Aorta (tissue), 5 donors: ENCODE measurements at regions not wholly inside any gene's neighbourhood (a gene's known extent, or its start where the extent isn't known, plus 50 kb on each side); places are given as distances from the start of the nearest gene placed in this dataset.

ENCODE experiments used
- ATAC-seq: fragments of 200-7000 bp; cut with Tn5 transposase; one replicate; pipeline ENCODE4 v1.9.1; 2022; ENCODE audit warnings: moderate library complexity; ENCODE audit not compliant: low FRiP score
- DNase-seq, 2 donors: peaks; one replicate each; pipeline ENCODE4 v3.0.0-alpha.2; 2020
- H3K27ac ChIP-seq, 2 donors: one replicate each; pipeline ENCODE4 v1.5.1; 2013; ENCODE audit warnings: low read length in 2 of 2, mild to moderate bottlenecking in 2 of 2, moderate library complexity in 2 of 2, control low read depth in 1 of 2, inconsistent platforms in 1 of 2, low read depth in 1 of 2
- H3K27me3 ChIP-seq, 2 donors: one replicate each; pipeline ENCODE4 v1.6.1; 2013; ENCODE audit warnings: control low read depth in 1 of 2, low read length in 1 of 2, mild to moderate bottlenecking in 1 of 2, moderate library complexity in 1 of 2; ENCODE audit not compliant: insufficient read depth in 2 of 2, control insufficient read depth in 1 of 2
- H3K36me3 ChIP-seq, 2 donors: one replicate each; pipeline ENCODE4 v1.6.1; 2013; ENCODE audit warnings: control low read depth in 1 of 2, low read length in 1 of 2, mild to moderate bottlenecking in 1 of 2; ENCODE audit not compliant: insufficient read depth in 2 of 2, control insufficient read depth in 1 of 2
- H3K4me1 ChIP-seq, 2 donors: one replicate each; pipeline ENCODE4 v1.6.1; 2013; ENCODE audit warnings: low read length in 2 of 2, control low read depth in 1 of 2, mild to moderate bottlenecking in 1 of 2, moderate library complexity in 1 of 2; ENCODE audit not compliant: insufficient read depth in 2 of 2, control insufficient read depth in 1 of 2
- H3K4me3 ChIP-seq, 2 donors: one replicate each; pipeline ENCODE4 v1.5.1; 2013; ENCODE audit warnings: low read length in 2 of 2, control low read depth in 1 of 2, mild to moderate bottlenecking in 1 of 2
- H3K9me3 ChIP-seq: one replicate; pipeline ENCODE4 v1.6.1; 2013; ENCODE audit warnings: mild to moderate bottlenecking, low read length; ENCODE audit not compliant: control insufficient read depth
- WGBS, 2 donors: extraction: QIAGEN DNeasy Blood & Tissue Kit; methylation state at CpG; one replicate each; pipeline ENCODE4 v1.1.7; 2013; 5-methylcytosine and 5-hydroxymethylcytosine counted together
- intact Hi-C, 2 donors: fragments of 100-400 bp; cut with DNase I; formaldehyde crosslinking; loops; one replicate each; pipeline versions ENCODE4 v1.14.2 to v1.15.0; 2022
- donor health status: healthy with polysubstance abuse.
- donor health status: Bipolar disorder and iron deficiency.
- donor health status: DM: no; HTN: no; CAD: no.
- donor health status: DM: no; HTN: no; CAD: no.
- donor health status: DM: yes; HTN: yes; CAD: no.

DNA sequence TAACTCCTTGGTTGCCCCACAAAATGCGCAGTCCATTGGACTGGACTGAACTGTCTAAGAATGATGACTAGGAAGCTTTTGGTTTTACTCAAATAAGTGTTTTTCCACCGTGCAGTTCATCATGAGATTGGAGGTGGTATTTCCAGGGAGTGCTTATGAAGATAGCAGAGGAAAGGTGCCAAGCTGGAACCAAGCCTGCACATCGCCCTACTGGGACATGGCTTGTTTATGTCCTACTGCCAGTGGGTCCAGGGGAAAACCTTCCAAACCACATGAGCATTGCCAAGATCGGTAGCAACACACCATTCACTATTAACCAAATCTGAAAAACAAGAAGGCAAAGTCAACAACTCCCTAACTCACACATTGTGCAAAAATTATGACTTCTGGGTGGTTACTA is 54.7 kb upstream of the DSCAM start:
- H3K36me3 ChIP-seq: no peaks in the 10 kb centered on the region
- no peak for DNase-seq
- no peak overlapping the region for H3K4me3 ChIP-seq
- no peaks in the 10 kb centered on the region for H3K4me1 ChIP-seq
- H3K9me3 ChIP-seq: peaks cover 6% of the 10 kb centered on the region
- intact Hi-C loops: no loop called here
- H3K27me3 ChIP-seq: no peaks in the 10 kb centered on the region
- no peak overlapping the region for H3K27ac ChIP-seq
- ATAC-seq: no peak
- 55 to 63% methylated on average over 4 of the region's 4 CpGs for WGBS, 2 donors

DNA sequence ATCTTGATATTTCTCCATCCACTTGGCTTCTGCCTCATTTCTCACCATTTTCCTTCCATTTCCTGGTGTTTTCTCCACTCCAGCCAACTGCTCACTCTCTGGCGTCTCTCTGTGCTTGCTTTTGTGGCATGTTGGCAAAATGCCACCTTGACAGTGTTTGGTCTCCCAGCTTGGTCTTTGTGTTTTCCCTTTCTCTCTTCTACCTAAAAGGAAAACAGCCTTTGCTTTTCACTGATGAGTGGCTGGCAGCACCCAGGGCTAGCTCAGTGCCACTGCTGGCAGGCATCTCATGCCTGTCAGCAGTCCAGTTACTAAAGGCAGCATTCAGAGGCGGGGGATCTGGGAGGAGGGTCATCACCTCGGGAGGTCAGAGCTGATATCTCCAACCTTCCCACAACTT is 55.3 kb upstream of the DSCAM start:
- intact Hi-C loops: no loop called here
- Histone ChIP-seq H3K9me3 (peaks cover 5% of the 10 kb centered on the region), H3K27me3 (no peaks in the 10 kb centered on the region), H3K4me1 (no peaks in the 10 kb centered on the region), H3K36me3 (no peaks in the 10 kb centered on the region), H3K27ac (no peak overlapping the region), H3K4me3 (no peak overlapping the region)
- ATAC-seq (no peak), DNase-seq (no peak)
- WGBS, 2 donors: 37 to 40% methylated on average over 3 of the region's 3 CpGs

DNA sequence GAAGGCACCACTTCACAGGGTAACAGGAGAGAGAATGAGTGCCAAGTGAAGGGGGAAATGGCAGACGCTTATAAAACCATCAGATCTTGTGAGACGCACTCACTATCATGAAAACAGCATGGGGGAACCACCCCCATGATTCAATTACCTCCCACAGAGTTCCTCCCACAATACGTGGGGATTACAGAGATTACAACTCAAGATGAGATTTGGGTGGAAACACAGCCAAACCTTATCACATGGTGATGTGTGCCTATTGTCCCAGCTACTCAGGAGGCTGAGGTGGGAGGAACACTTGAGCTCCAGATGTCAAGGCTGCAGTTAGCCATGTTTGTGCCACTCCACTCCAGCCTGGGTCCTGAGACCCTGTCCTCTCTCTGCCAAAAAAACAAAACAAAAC is 56.0 kb upstream of the DSCAM start:
- Histone ChIP-seq H3K4me1 (no peaks in the 10 kb centered on the region), H3K27me3 (no peaks in the 10 kb centered on the region), H3K4me3 (no peak overlapping the region), H3K27ac (no peak overlapping the region), H3K9me3 (peaks cover 1% of the 10 kb centered on the region), H3K36me3 (no peaks in the 10 kb centered on the region)
- 72 to 75% methylated on average over 3 of the region's 3 CpGs for WGBS, 2 donors
- intact Hi-C loops: no loop called here
- ATAC-seq (no peak), DNase-seq (no peak)

DNA sequence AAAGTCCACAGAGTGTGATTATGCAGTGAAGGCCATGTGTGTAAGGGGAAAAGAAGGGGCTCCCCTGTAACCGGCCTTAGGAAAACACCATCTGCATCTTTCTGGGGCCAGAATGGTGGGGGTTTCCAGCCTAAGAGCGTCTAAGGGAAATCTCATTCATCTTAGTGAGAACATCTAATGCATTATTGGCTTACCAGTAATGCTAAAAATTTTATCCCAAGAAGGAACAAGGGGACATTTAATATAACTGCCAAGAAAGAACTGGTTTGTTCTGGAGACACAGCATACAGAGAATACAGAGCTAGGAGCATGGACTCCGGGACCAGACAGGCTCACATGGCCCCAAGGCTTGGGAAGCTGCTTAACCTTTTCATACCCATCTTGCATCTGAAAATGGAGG is 58.3 kb upstream of the DSCAM start:
- H3K27ac ChIP-seq: no peak overlapping the region
- intact Hi-C loops: no loop called here
- ATAC-seq: no peak

DNA sequence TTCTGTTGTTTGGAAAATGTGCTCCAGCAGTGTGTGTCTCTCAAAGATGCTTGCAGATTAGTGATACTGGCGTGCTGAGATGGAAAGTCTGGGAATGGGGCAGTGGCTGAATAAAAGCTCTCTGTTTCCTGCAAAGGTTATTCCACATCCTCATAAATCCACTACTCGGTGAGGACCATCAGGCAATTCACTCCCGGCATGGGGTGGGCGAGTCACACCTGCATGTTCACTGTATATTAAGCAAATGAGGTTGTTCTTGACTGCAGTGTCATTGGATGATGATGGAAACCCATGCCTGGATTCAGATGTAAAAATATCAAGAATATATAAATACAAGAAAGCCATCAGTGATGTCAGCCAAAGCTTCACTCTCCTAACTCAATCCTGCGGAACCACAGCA is 65.4 kb upstream of the DSCAM start:
- Histone ChIP-seq H3K36me3 (no peaks in the 10 kb centered on the region), H3K4me1 (no peaks in the 10 kb centered on the region), H3K27ac (no peak overlapping the region), H3K9me3 (peaks cover 5% of the 10 kb centered on the region), H3K4me3 (no peak overlapping the region), H3K27me3 (no peaks in the 10 kb centered on the region)
- intact Hi-C loops: no loop called here
- ATAC-seq (no peak), DNase-seq (no peak)
- WGBS, 2 donors: 85% methylated on average over 5 of the region's 5 CpGs

More for the DNA sequence above, 58.3 kb upstream of the DSCAM start:
- H3K4me3 ChIP-seq: no peak overlapping the region
- no peaks in the 10 kb centered on the region for H3K9me3 ChIP-seq
- no peaks in the 10 kb centered on the region for H3K4me1 ChIP-seq
- no peaks in the 10 kb centered on the region for H3K27me3 ChIP-seq
- WGBS, 2 donors: 14 to 18% methylated on average over 3 of the region's 3 CpGs
- no peaks in the 10 kb centered on the region for H3K36me3 ChIP-seq
- no peak for DNase-seq

DNA sequence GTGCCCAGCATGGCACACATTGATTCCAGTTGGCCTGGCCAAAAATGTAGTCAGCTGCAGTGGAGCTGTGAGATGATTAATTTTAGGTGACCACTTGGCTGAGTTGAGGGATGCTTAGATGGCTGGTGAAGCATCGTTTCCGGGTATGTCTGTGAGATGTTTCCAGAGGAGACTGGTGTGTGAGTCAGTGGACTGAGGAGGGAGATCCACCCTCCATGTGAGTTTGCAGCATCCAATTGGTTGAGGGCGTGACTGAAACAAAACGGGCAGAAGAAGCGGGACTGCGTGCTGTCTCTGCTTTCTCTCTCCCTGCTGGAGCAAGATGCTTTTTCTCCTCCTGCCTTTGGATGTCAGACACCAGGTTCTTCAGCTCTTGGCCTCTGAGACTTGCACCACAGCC is 68.2 kb upstream of the DSCAM start:
- no peak overlapping the region for H3K27ac ChIP-seq
- H3K36me3 ChIP-seq: no peaks in the 10 kb centered on the region
- no peaks in the 10 kb centered on the region for H3K27me3 ChIP-seq
- DNase-seq (no peak), ATAC-seq (no peak)
- intact Hi-C loops: no loop called here
- no peaks in the 10 kb centered on the region for H3K4me1 ChIP-seq
- WGBS, 2 donors: 91 to 93% methylated on average over 6 of the region's 6 CpGs
- no peak overlapping the region for H3K4me3 ChIP-seq
- H3K9me3 ChIP-seq: peaks cover 6% of the 10 kb centered on the region

DNA sequence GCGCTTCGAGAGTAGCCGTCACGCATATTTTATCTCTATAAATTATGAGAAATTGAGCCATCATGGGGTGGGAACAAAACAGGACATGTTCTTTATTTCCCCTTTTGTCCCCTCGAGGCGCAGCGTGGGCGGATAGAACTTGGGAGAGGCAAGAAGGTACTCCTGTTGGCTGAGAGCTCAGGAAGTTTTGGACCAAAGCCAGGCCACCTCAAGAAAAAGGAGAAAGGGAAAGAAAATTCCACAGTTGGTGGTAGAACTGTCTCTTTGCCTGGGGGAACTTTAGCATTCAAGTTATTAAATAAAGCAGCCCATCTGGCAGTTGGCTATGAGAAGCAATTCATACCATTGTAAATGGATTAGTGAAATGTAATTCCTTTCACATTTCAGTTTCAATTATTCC is 76.4 kb upstream of the DSCAM start:
- intact Hi-C loops: no loop called here
- Histone ChIP-seq H3K36me3 (no peaks in the 10 kb centered on the region), H3K27ac (no peak overlapping the region), H3K4me3 (no peak overlapping the region), H3K4me1 (no peaks in the 10 kb centered on the region), H3K9me3 (peaks cover 3% of the 10 kb centered on the region), H3K27me3 (no peaks in the 10 kb centered on the region)
- 80 to 87% methylated on average over 8 of the region's 8 CpGs for WGBS, 2 donors
- ATAC-seq: no peak
- DNase-seq: no peak

DNA sequence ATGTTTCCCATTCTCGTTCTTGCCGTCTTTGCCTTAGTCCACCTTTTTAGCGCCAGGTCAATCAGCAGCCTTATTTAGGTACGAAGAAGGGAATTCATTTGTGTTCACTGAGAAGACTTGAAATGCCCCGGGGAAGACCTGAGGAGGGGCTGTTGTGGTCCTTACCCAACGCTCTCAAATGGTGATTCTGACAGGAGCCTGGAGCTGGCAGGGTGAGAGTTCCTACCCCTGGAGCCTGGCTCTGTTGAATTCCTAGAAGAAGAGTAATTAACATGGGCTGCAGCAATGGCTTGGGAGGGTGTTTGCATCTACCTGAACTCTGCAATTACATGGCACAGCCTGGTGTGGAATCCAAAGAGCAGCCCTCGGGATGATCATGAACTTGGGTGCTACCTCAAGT is 76.9 kb upstream of the DSCAM start:
- H3K4me1 ChIP-seq: no peaks in the 10 kb centered on the region
- no peak overlapping the region for H3K4me3 ChIP-seq
- H3K36me3 ChIP-seq: no peaks in the 10 kb centered on the region
- intact Hi-C loops: no loop called here
- peaks cover 3% of the 10 kb centered on the region for H3K9me3 ChIP-seq
- no peaks in the 10 kb centered on the region for H3K27me3 ChIP-seq
- 66% methylated on average over 7 of the region's 7 CpGs for WGBS, 2 donors
- DNase-seq: no peak
- no peak for ATAC-seq
- no peak overlapping the region for H3K27ac ChIP-seq

DNA sequence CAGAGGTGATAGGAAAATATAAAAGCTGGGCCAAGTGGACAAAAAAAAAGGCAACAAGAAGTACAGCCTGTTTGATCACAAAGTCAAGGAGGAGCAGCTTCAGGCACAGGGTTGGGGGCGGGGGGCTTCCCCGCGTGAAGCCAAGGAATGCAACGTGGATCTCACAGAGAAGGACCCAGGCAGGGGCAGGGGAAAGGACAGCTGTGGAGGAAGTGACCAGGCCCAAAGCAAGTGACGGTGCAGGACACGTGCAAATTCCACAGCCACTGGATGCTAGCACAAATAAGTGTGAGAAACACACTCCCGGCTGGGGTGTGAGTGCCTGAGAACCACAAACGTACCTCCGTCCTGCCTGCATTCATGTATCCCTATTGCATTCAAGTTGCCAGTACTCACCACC is 77.7 kb upstream of the DSCAM start:
- H3K36me3 ChIP-seq: no peaks in the 10 kb centered on the region
- WGBS, 2 donors: 28 to 38% methylated on average over 9 of the region's 9 CpGs
- H3K27me3 ChIP-seq: no peaks in the 10 kb centered on the region
- H3K4me1 ChIP-seq: no peaks in the 10 kb centered on the region
- intact Hi-C loops: no loop called here
- no peak overlapping the region for H3K27ac ChIP-seq
- H3K9me3 ChIP-seq: peaks cover 4% of the 10 kb centered on the region
- H3K4me3 ChIP-seq: no peak overlapping the region
- DNase-seq (no peak), ATAC-seq (no peak)
